ENCODE measurements at regions not wholly inside any gene's neighbourhood (a gene's known extent, or its start where the extent isn't known, plus 50 kb on each side); places are given as distances from the start of the nearest gene placed in this dataset.

DNA sequence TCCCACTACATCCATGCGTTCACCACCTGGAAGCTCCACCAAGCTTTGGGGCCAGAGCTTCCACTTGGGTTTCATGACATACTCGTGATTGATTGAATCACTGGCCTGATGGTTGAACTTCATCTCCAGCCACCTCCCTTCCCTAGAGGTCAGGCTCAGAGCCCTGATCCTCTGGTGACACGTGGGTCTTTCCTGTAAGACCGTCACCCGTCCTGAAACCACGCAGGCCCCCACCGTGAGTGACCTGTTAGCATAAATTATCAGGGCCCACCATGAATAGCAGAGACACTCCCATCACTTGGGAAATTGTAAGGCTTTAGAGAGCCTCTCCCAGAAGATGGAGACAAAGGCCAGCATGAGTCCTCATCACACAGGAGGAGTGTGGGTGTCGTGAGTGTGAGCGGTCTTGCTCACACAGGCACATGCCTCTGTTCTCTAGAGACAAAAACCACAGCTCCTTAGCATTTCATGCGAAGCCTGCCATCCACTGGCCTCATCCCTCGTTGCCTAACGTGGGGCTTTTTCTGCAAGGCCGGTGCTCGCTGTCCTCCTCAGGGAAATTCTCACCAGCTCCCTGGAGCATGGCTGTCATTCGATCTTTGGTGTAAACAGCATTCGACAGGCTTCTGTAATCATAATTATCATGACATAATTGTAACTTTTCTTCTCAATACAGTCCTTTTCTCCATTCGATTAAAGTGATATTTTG is 65.1 kb upstream of the DUSP22 start:
- no peaks in the 10 kb centered on the region; the same call in 1 of the 2 replicates for H3K27me3 Mint-ChIP-seq (ENCODE audit: low read depth)
- H3K4me3 Mint-ChIP-seq, result no peak overlapping the region
- ChIA-PET CTCF (interaction anchor here (3.4 kb wide), 1 partner anchor 10 kb away, joined by 23 read pairs; no protein-coding TSS in a partner anchor), POLR2A (no interaction called here)
- peaks cover 15% of the 10 kb centered on the region for H3K4me1 Mint-ChIP-seq
- TF ChIP-seq KAT7 (CRISPR knock-in tag; IDR thresholded peaks at IDR 0.05; ENCODE audit: borderline replicate concordance) (no peak), FOXJ3 (CRISPR knock-in tag; IDR thresholded peaks at IDR 0.05; ENCODE audit: borderline replicate concordance) (no peak), NFATC4 (CRISPR knock-in tag; IDR thresholded peaks at IDR 0.05) (no peak), ZNF138 (CRISPR knock-in tag; conservative IDR thresholded peaks at IDR 0.05) (no peak)
- no peaks in the 10 kb centered on the region; the same call in 1 of the 2 replicates for H3K36me3 Mint-ChIP-seq
- H3K9me3 Mint-ChIP-seq, result 0 out of 2 replicates have a peak, but pooled peaks cover under 1% of the 10 kb centered on the region
- ATAC-seq (no peak), DNase-seq (ENCODE audit: low spot score) (no peak)
- H3K27ac Mint-ChIP-seq, result no peak overlapping the region

DNA sequence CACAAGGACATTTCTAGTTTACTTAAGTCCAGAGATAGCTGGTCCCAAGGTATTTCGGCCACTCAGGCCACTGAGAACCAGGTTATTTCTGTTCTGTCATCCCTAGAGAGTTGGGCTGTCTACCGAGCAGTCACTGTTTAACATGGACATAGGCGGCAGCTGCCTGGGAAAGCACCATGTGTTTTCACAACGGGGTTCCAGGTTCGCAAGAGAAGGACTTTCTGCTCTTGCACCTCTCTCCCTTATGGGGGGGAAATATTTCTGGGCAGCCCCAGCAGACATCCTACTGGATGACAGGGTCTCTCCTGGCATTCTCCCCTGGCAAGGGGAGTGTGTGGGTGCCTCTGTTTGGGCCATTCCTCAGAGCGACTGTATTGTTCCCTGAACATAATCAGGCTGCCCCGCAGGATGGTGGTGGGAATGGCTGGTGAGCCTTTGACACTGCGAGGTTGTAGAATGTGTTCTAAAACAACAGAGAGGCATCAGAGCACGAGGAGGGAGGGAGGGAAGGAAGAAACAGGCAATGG is 64.4 kb upstream of the DUSP22 start:
- ChIA-PET CTCF (interaction anchor here (3.4 kb wide), 1 partner anchor 11 kb away, joined by 23 read pairs; no protein-coding TSS in a partner anchor), POLR2A (no interaction called here)
- Mint-ChIP-seq H3K9me3 (peaks cover 7% of the 10 kb centered on the region; the same call in 1 of the 2 replicates), H3K4me3 (no peak overlapping the region), H3K4me1 (peaks cover 9% of the 10 kb centered on the region), H3K36me3 (no peaks in the 10 kb centered on the region; the same call in 1 of the 2 replicates), H3K27ac (no peak overlapping the region; the same call in 1 of the 2 replicates), H3K27me3 (ENCODE audit: low read depth) (no peaks in the 10 kb centered on the region; the same call in 1 of the 2 replicates)
- DNase-seq (ENCODE audit: low spot score) (no peak), ATAC-seq (peak; percentile 48; the same call in 1 of the 2 replicates)
- no peak for TF ChIP-seq ZNF232 (CRISPR knock-in tag; IDR thresholded peaks at IDR 0.05)
- no peak for TF ChIP-seq RELA (CRISPR knock-in tag; IDR thresholded peaks at IDR 0.05; ENCODE audit: borderline replicate concordance)
- no peak for TF ChIP-seq EMX1 (CRISPR knock-in tag; IDR thresholded peaks at IDR 0.05)
- TF ChIP-seq, protein P1, sequence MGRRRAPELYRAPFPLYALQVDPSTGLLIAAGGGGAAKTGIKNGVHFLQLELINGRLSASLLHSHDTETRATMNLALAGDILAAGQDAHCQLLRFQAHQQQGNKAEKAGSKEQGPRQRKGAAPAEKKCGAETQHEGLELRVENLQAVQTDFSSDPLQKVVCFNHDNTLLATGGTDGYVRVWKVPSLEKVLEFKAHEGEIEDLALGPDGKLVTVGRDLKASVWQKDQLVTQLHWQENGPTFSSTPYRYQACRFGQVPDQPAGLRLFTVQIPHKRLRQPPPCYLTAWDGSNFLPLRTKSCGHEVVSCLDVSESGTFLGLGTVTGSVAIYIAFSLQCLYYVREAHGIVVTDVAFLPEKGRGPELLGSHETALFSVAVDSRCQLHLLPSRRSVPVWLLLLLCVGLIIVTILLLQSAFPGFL (CRISPR knock-in tag; IDR thresholded peaks at IDR 0.05; ENCODE audit: borderline replicate concordance), result no peak
- TF ChIP-seq ATF1 (CRISPR knock-in tag; IDR thresholded peaks at IDR 0.05), result no peak
- TF ChIP-seq, protein P2, sequence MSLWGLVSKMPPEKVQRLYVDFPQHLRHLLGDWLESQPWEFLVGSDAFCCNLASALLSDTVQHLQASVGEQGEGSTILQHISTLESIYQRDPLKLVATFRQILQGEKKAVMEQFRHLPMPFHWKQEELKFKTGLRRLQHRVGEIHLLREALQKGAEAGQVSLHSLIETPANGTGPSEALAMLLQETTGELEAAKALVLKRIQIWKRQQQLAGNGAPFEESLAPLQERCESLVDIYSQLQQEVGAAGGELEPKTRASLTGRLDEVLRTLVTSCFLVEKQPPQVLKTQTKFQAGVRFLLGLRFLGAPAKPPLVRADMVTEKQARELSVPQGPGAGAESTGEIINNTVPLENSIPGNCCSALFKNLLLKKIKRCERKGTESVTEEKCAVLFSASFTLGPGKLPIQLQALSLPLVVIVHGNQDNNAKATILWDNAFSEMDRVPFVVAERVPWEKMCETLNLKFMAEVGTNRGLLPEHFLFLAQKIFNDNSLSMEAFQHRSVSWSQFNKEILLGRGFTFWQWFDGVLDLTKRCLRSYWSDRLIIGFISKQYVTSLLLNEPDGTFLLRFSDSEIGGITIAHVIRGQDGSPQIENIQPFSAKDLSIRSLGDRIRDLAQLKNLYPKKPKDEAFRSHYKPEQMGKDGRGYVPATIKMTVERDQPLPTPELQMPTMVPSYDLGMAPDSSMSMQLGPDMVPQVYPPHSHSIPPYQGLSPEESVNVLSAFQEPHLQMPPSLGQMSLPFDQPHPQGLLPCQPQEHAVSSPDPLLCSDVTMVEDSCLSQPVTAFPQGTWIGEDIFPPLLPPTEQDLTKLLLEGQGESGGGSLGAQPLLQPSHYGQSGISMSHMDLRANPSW (CRISPR knock-in tag; conservative IDR thresholded peaks at IDR 0.05; ENCODE audit: low read depth), result no peak
- no peak for TF ChIP-seq GRHL2 (CRISPR knock-in tag; IDR thresholded peaks at IDR 0.05; ENCODE audit: insufficient replicate concordance, severe bottlenecking)
- TF ChIP-seq, protein P3, sequence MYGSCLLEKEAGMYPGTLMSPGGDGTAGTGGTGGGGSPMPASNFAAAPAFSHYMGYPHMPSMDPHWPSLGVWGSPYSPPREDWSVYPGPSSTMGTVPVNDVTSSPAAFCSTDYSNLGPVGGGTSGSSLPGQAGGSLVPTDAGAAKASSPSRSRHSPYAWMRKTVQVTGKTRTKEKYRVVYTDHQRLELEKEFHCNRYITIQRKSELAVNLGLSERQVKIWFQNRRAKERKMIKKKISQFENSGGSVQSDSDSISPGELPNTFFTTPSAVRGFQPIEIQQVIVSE (CRISPR knock-in tag; IDR thresholded peaks at IDR 0.05; ENCODE audit: borderline replicate concordance), result no peak
- TF ChIP-seq, protein P4, sequence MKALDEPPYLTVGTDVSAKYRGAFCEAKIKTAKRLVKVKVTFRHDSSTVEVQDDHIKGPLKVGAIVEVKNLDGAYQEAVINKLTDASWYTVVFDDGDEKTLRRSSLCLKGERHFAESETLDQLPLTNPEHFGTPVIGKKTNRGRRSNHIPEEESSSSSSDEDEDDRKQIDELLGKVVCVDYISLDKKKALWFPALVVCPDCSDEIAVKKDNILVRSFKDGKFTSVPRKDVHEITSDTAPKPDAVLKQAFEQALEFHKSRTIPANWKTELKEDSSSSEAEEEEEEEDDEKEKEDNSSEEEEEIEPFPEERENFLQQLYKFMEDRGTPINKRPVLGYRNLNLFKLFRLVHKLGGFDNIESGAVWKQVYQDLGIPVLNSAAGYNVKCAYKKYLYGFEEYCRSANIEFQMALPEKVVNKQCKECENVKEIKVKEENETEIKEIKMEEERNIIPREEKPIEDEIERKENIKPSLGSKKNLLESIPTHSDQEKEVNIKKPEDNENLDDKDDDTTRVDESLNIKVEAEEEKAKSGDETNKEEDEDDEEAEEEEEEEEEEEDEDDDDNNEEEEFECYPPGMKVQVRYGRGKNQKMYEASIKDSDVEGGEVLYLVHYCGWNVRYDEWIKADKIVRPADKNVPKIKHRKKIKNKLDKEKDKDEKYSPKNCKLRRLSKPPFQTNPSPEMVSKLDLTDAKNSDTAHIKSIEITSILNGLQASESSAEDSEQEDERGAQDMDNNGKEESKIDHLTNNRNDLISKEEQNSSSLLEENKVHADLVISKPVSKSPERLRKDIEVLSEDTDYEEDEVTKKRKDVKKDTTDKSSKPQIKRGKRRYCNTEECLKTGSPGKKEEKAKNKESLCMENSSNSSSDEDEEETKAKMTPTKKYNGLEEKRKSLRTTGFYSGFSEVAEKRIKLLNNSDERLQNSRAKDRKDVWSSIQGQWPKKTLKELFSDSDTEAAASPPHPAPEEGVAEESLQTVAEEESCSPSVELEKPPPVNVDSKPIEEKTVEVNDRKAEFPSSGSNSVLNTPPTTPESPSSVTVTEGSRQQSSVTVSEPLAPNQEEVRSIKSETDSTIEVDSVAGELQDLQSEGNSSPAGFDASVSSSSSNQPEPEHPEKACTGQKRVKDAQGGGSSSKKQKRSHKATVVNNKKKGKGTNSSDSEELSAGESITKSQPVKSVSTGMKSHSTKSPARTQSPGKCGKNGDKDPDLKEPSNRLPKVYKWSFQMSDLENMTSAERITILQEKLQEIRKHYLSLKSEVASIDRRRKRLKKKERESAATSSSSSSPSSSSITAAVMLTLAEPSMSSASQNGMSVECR (CRISPR knock-in tag; IDR thresholded peaks at IDR 0.05; ENCODE audit: borderline replicate concordance), result no peak
- no peak for TF ChIP-seq ZBTB21 (CRISPR knock-in tag; IDR thresholded peaks at IDR 0.05; ENCODE audit: borderline replicate concordance)
- TF ChIP-seq HMGA2 (CRISPR knock-in tag; IDR thresholded peaks at IDR 0.05), result no peak
- TF ChIP-seq, protein P5, sequence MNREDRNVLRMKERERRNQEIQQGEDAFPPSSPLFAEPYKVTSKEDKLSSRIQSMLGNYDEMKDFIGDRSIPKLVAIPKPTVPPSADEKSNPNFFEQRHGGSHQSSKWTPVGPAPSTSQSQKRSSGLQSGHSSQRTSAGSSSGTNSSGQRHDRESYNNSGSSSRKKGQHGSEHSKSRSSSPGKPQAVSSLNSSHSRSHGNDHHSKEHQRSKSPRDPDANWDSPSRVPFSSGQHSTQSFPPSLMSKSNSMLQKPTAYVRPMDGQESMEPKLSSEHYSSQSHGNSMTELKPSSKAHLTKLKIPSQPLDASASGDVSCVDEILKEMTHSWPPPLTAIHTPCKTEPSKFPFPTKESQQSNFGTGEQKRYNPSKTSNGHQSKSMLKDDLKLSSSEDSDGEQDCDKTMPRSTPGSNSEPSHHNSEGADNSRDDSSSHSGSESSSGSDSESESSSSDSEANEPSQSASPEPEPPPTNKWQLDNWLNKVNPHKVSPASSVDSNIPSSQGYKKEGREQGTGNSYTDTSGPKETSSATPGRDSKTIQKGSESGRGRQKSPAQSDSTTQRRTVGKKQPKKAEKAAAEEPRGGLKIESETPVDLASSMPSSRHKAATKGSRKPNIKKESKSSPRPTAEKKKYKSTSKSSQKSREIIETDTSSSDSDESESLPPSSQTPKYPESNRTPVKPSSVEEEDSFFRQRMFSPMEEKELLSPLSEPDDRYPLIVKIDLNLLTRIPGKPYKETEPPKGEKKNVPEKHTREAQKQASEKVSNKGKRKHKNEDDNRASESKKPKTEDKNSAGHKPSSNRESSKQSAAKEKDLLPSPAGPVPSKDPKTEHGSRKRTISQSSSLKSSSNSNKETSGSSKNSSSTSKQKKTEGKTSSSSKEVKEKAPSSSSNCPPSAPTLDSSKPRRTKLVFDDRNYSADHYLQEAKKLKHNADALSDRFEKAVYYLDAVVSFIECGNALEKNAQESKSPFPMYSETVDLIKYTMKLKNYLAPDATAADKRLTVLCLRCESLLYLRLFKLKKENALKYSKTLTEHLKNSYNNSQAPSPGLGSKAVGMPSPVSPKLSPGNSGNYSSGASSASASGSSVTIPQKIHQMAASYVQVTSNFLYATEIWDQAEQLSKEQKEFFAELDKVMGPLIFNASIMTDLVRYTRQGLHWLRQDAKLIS (CRISPR knock-in tag; IDR thresholded peaks at IDR 0.05; ENCODE audit: borderline replicate concordance), result no peak
- no peak for TF ChIP-seq CREM (CRISPR knock-in tag; IDR thresholded peaks at IDR 0.05)
- TF ChIP-seq, protein P6, sequence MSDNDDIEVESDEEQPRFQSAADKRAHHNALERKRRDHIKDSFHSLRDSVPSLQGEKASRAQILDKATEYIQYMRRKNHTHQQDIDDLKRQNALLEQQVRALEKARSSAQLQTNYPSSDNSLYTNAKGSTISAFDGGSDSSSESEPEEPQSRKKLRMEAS (CRISPR knock-in tag; IDR thresholded peaks at IDR 0.05), result no peak
- TF ChIP-seq ZNF138 (CRISPR knock-in tag; conservative IDR thresholded peaks at IDR 0.05), result no peak
- no peak for TF ChIP-seq SMAD4 (CRISPR knock-in tag; IDR thresholded peaks at IDR 0.05)
- TF ChIP-seq TCF7 (CRISPR knock-in tag; IDR thresholded peaks at IDR 0.05; ENCODE audit: low read depth), result no peak
